Karpas-422 (cell line): ENCODE measurements at regions not wholly inside any gene's neighbourhood (a gene's known extent, or its start where the extent isn't known, plus 50 kb on each side); places are given as distances from the start of the nearest gene placed in this dataset.
"Not testable (repeated sequence)": the region's sequence is repeated elsewhere in the genome, so short reads cannot be mapped to it uniquely, and the experiment has no call there.

Experiments
- DNase-seq: peaks from one replicate; pipeline ENCODE4 v3.0.0-alpha.2; 2015
- H2AFZ ChIP-seq: fragments of 200-600 bp; sonication (generic); 2 replicates; pipeline ENCODE4 v1.6.1; 2014; ENCODE audit warnings: antibody characterized with exemption, low read length, mixed read lengths
- H3K27ac ChIP-seq: fragments of 200-600 bp; sonication (generic); 2 replicates; pipeline ENCODE4 v1.5.1; 2014; ENCODE audit warnings: mild to moderate bottlenecking, low read length, moderate library complexity
- H3K27me3 ChIP-seq: fragments of 200-600 bp; sonication (generic); 2 replicates; pipeline ENCODE4 v1.6.1; 2014; ENCODE audit warnings: low read length, mixed read lengths
- H3K36me3 ChIP-seq: fragments of 200-600 bp; sonication (generic); 2 replicates; pipeline ENCODE4 v1.6.1; 2014; ENCODE audit warnings: low read length, mixed read lengths; ENCODE audit not compliant: insufficient read depth
- H3K4me1 ChIP-seq: fragments of 200-600 bp; sonication (generic); 2 replicates; pipeline ENCODE4 v1.6.1; 2014; ENCODE audit warnings: mild to moderate bottlenecking, low read length, mixed read lengths
- H3K4me2 ChIP-seq: fragments of 200-600 bp; sonication (generic); 2 replicates; pipeline ENCODE4 v1.6.1; 2014; ENCODE audit warnings: low read length, low read depth, mild to moderate bottlenecking; ENCODE audit not compliant: poor library complexity, severe bottlenecking
- H3K4me3 ChIP-seq: fragments of 200-600 bp; sonication (generic); 2 replicates; pipeline ENCODE4 v1.5.1; 2014; ENCODE audit warnings: mild to moderate bottlenecking, antibody characterized with exemption, low read length, mixed read lengths
- H3K79me2 ChIP-seq: fragments of 200-600 bp; sonication (generic); 2 replicates; pipeline ENCODE4 v1.6.1; 2014; ENCODE audit warnings: mild to moderate bottlenecking, low read length, mixed read lengths
- H3K9ac ChIP-seq: fragments of 200-600 bp; sonication (generic); 2 replicates; pipeline ENCODE4 v1.6.0; 2014; ENCODE audit warnings: low read length
- H3K9me2 ChIP-seq: fragments of 200-600 bp; sonication (generic), shearing (Covaris generic); replicated peaks from 2 replicates; pipeline ENCODE4 v1.6.0; 2014; ENCODE audit warnings: mild to moderate bottlenecking, low read length, moderate library complexity; ENCODE audit not compliant: insufficient read depth
- H3K9me3 ChIP-seq: fragments of 300-700, 200-600 bp; sonication (generic); 2 replicates; pipeline ENCODE4 v1.6.1; 2014; ENCODE audit warnings: low read length, mixed read lengths
- H4K20me1 ChIP-seq: fragments of 200-600 bp; sonication (generic); 2 replicates; pipeline ENCODE4 v1.6.1; 2014; ENCODE audit warnings: mild to moderate bottlenecking, antibody characterized with exemption, low read length, low read depth; ENCODE audit not compliant: insufficient read depth

DNA sequence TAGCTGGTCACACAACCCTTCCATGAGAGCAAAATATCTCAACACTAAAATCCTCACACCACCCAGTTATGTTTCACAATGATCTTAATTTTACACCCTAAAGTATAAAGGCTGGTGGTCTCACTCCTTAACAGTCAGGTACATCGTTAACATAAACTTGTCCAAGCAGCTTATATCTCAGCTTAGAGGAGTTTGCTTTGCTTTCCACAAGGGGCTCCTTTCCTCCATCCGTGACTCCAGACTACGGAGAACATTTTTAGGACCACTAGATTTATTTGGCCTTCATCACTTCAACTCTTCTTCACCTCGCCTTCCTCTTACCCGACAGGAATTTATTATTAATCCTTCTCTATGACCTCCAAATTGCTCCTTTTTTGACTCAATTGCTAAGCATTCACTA, 1014.1 kb upstream of the NUDT12 start:
- Histone ChIP-seq H2AFZ (no peak overlapping the region), H3K9me3 (peaks cover 30% of the 10 kb centered on the region), H3K4me2 (no peak overlapping the region), H3K4me3 (no peak overlapping the region), H4K20me1 (no peaks in the 10 kb centered on the region), H3K4me1 (no peaks in the 10 kb centered on the region), H3K9me2 (no peaks in the 10 kb centered on the region), H3K79me2 (no peaks in the 10 kb centered on the region), H3K36me3 (no peaks in the 10 kb centered on the region), H3K27me3 (no peaks in the 10 kb centered on the region), H3K9ac (no peak overlapping the region), H3K27ac (no peak overlapping the region)
- DNase-seq = no peak

DNA sequence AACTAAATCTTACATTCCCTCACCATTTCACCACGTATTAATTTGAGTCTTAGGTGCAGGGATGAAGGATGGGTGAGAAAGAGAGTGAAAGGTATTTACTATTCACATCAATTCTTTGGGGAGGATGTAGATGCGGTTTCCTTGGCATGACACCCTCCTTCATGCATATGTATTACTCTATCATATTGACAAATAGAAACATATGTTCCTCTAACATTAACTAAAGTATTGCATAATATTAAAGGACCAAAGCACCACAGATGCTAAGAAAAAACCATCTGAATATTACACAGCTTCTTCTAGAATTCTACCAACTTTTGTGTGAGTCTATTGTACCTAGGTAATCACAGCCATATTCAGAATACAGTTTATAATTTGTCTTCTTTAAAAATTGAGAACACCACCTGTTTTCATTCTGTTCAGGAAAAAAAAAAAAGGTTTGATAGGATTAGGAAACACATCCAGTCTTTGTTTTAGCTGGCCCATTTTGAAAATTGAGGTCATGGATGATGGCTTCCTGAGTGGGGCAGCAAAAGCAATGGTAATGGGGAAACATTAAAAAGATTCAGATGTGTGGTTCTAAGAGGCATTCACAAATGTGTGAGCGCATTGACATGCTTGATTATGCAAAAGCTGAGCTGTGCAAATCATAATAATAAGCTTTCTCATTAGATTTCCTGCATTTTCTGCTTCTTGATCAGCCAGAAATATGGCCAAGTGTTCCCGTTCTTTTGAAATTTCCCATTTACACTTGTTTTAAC, 1011.5 kb upstream of the NUDT12 start:
- Histone ChIP-seq H3K4me2 (no peak overlapping the region), H2AFZ (no peak overlapping the region), H3K27ac (no peak overlapping the region), H3K4me3 (no peak overlapping the region), H3K36me3 (no peaks in the 10 kb centered on the region), H3K9me3 (peaks cover 33% of the 10 kb centered on the region), H4K20me1 (no peaks in the 10 kb centered on the region), H3K9me2 (no peaks in the 10 kb centered on the region), H3K79me2 (no peaks in the 10 kb centered on the region), H3K9ac (no peak overlapping the region), H3K4me1 (no peaks in the 10 kb centered on the region), H3K27me3 (no peaks in the 10 kb centered on the region)
- no peak for DNase-seq

- Histone ChIP-seq H3K9me2 (no peaks in the 10 kb centered on the region), H3K4me2 (no peak overlapping the region), H3K4me3 (no peak overlapping the region), H3K36me3 (no peaks in the 10 kb centered on the region), H3K9ac (no peak overlapping the region), H2AFZ (no peak overlapping the region), H3K27ac (no peak overlapping the region), H3K79me2 (no peaks in the 10 kb centered on the region), H4K20me1 (no peaks in the 10 kb centered on the region), H3K9me3 (peaks cover 30% of the 10 kb centered on the region; the same call in 1 of the 2 replicates), H3K27me3 (no peaks in the 10 kb centered on the region), H3K4me1 (no peaks in the 10 kb centered on the region)
- no peak for DNase-seq
Observed at GRCh38 chr5:104569621-104570020, 1007.0 kb upstream of the NUDT12 start.

DNA sequence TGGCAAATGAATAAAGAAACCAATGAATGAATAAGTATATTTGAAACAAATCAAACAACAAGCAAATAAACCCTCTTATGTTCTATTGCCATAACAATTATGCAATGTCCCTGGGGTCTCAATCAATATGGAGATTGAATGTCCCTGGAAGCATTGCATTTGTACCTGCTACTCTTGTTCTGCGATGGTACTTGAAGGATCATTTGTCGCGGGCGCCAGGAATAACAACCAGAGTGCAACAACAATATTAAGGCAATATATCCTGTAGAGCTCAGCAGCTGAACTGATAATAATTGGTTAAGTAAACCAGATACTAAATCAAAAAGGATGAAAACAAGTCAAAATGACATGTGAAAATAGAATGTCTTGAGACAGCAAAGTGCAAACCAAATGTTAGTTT, 1001.9 kb upstream of the NUDT12 start:
- DNase-seq = no peak
- Histone ChIP-seq H4K20me1 (no peaks in the 10 kb centered on the region), H3K9ac (no peak overlapping the region), H3K27me3 (no peaks in the 10 kb centered on the region), H3K27ac (no peak overlapping the region), H3K79me2 (no peaks in the 10 kb centered on the region), H3K36me3 (no peaks in the 10 kb centered on the region), H3K4me3 (no peak overlapping the region), H3K4me1 (no peaks in the 10 kb centered on the region), H3K9me3 (peaks cover 40% of the 10 kb centered on the region), H3K9me2 (no peaks in the 10 kb centered on the region), H3K4me2 (no peak overlapping the region), H2AFZ (no peak overlapping the region)

- Histone ChIP-seq H3K27ac (no peak overlapping the region), H3K36me3 (no peaks in the 10 kb centered on the region), H3K4me2 (no peak overlapping the region), H2AFZ (no peak overlapping the region), H3K27me3 (no peaks in the 10 kb centered on the region), H3K4me3 (no peak overlapping the region), H3K9me3 (peaks cover 19% of the 10 kb centered on the region), H4K20me1 (no peaks in the 10 kb centered on the region), H3K9ac (no peak overlapping the region), H3K4me1 (no peaks in the 10 kb centered on the region), H3K79me2 (no peaks in the 10 kb centered on the region), H3K9me2 (no peaks in the 10 kb centered on the region)
- no peak for DNase-seq
Observed at GRCh38 chr5:104556957-104557356, 994.4 kb upstream of the NUDT12 start.

DNA sequence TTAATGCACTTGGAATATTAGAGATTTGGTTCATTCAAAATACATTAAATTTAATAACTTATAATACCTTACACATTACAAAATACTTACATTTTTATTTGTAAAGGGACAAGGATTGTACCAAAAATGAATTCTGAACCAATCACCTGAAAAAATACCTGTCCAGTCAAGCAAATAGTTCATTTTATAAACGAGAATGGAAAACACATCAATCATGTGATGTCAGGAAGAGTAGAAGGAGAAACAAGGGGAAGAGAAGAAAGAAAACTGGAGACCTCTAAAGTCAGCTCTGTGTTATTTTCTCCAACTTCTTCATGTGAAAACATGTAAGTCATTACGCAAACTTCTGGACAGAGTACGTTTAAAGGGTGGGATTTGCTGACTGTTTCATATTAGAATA, 989.0 kb upstream of the NUDT12 start:
- Histone ChIP-seq H4K20me1 (no peaks in the 10 kb centered on the region), H2AFZ (no peak overlapping the region), H3K4me3 (no peak overlapping the region), H3K36me3 (no peaks in the 10 kb centered on the region), H3K4me2 (no peak overlapping the region), H3K9me3 (peaks cover 12% of the 10 kb centered on the region), H3K27me3 (no peaks in the 10 kb centered on the region), H3K9me2 (no peaks in the 10 kb centered on the region), H3K79me2 (no peaks in the 10 kb centered on the region), H3K9ac (no peak overlapping the region), H3K27ac (no peak overlapping the region), H3K4me1 (no peaks in the 10 kb centered on the region)
- DNase-seq = no peak

GRCh38 chr5:104546871-104547270, 984.3 kb upstream of the NUDT12 start:
- not testable (repeated sequence) for H4K20me1 ChIP-seq, H3K36me3 ChIP-seq, H3K4me3 ChIP-seq, H2AFZ ChIP-seq, H3K9ac ChIP-seq, H3K27ac ChIP-seq, DNase-seq, H3K4me2 ChIP-seq, H3K4me1 ChIP-seq, H3K79me2 ChIP-seq, H3K9me2 ChIP-seq, H3K27me3 ChIP-seq
- peaks cover 17% of the 10 kb centered on the region for H3K9me3 ChIP-seq

- DNase-seq = no peak
- Histone ChIP-seq H3K9ac (no peak overlapping the region), H3K4me3 (no peak overlapping the region), H2AFZ (no peak overlapping the region), H3K4me1 (no peaks in the 10 kb centered on the region), H3K9me3 (peaks cover 24% of the 10 kb centered on the region), H3K9me2 (no peaks in the 10 kb centered on the region), H3K36me3 (no peaks in the 10 kb centered on the region), H3K27me3 (no peaks in the 10 kb centered on the region), H3K79me2 (no peaks in the 10 kb centered on the region), H3K4me2 (no peak overlapping the region), H3K27ac (no peak overlapping the region), H4K20me1 (no peaks in the 10 kb centered on the region)
Observed at GRCh38 chr5:104541141-104541785, 978.7 kb upstream of the NUDT12 start.
